ENCODE measurements at regions not wholly inside any gene's neighbourhood (a gene's known extent, or its start where the extent isn't known, plus 50 kb on each side); places are given as distances from the start of the nearest gene placed in this dataset.

- ChIA-PET POLR2A (interaction anchor here (0.7 to 1.1 kb wide), 2 partner anchors 14 to 23 kb away, joined by 4 to 5 read pairs; no protein-coding TSS in a partner anchor), CTCF (ENCODE audit: low intra/inter-chr PET ratio) (no interaction called here)
- WGBS (ENCODE audit: insufficient coverage, low coverage, missing lambda C conversion rate), result 7% methylated on average over 1 of the region's 1 CpG
- H3K79me2 ChIP-seq (ENCODE audit: control insufficient read depth, insufficient read depth, low read length), result no peaks in the 10 kb centered on the region
- intact Hi-C loops (cut with micrococcal nuclease), result loop anchor here (10.0 kb wide), 1 partner anchor 264 kb away; no protein-coding TSS in a partner anchor
- H3K36me3 ChIP-seq (ENCODE audit: control insufficient read depth, insufficient read depth, low read length), result no peaks in the 10 kb centered on the region
- H4K20me1 ChIP-seq (replicated peaks; ENCODE audit: control insufficient read depth, insufficient read depth, low read length), result no peaks in the 10 kb centered on the region
- H3K4me1 ChIP-seq (replicated peaks in 1 of 2; ENCODE audit: control insufficient read depth in 2 of 2, insufficient read depth in 2 of 2, low read length in 2 of 2), result no peaks in the 10 kb centered on the region
- no peaks in the 10 kb centered on the region for H3K9me3 ChIP-seq (replicated peaks; ENCODE audit: control insufficient read depth, insufficient read depth, low read depth, low read length)
- no peak overlapping the region for H3K4me3 ChIP-seq
- no peak for TF ChIP-seq CEBPZ (IDR thresholded peaks at IDR 0.05; ENCODE audit: borderline replicate concordance, low read depth, low read length)
- TF ChIP-seq BRF1 (IDR thresholded peaks at IDR 0.05; ENCODE audit: borderline replicate concordance, extremely low read depth, insufficient read length), result no peak
- TF ChIP-seq SIRT6 (IDR thresholded peaks at IDR 0.05; ENCODE audit: low read depth, low read length), result no peak
- TF ChIP-seq ILF3 (IDR thresholded peaks at IDR 0.05; ENCODE audit: borderline replicate concordance), result no peak
- no peak for TF ChIP-seq TEAD2 (tag; IDR thresholded peaks at IDR 0.05)
- no peak for TF ChIP-seq CCNT2 (IDR thresholded peaks at IDR 0.05; ENCODE audit: borderline replicate concordance, extremely low read depth, insufficient read length, low read depth, low read length)
- no peak for TF ChIP-seq NUFIP1 (IDR thresholded peaks at IDR 0.05; ENCODE audit: partially characterized antibody)
- no peak for TF ChIP-seq CBX3 (IDR thresholded peaks at IDR 0.05; ENCODE audit: borderline replicate concordance in 1 of 2, low read length in 2 of 2)
- no peak for TF ChIP-seq HDAC2 (IDR thresholded peaks at IDR 0.05)
- TF ChIP-seq POLR2H (tag; IDR thresholded peaks at IDR 0.05; ENCODE audit: low read depth), result no peak
- no peak for TF ChIP-seq TRIM28 (IDR thresholded peaks at IDR 0.05)
- TF ChIP-seq ILK (tag; IDR thresholded peaks at IDR 0.05; ENCODE audit: borderline replicate concordance, low read depth), result no peak
- no peak for TF ChIP-seq YBX1 (IDR thresholded peaks at IDR 0.05)
- H3K9me1 ChIP-seq (ENCODE audit: control insufficient read depth, insufficient read depth, low read length), result no peaks in the 10 kb centered on the region
- H3K27ac ChIP-seq (ENCODE audit: extremely low read depth, low read depth, low read length), result no peak overlapping the region
- DNase-seq (ENCODE audit: extremely low read depth in 1 of 4, low spot score in 3 of 4) (no peak), ATAC-seq (no peak), FAIRE-seq (no peak)
- H2AFZ ChIP-seq (ENCODE audit: low read depth, low read length), result no peak overlapping the region
- no peak overlapping the region for H3K9ac ChIP-seq (ENCODE audit: insufficient read depth in 1 of 2, low read depth in 2 of 2, low read length in 2 of 2)
- no TSS peak for BruUV-seq (replicated peaks)
- peaks cover 10 to 36% of the 10 kb centered on the region in 2 experiments for H3K27me3 ChIP-seq (ENCODE audit: control insufficient read depth in 2 of 2, insufficient read depth in 2 of 2, low read length in 2 of 2)
- in situ Hi-C loops (cut with MboI), result no loop called here
- H3K4me2 ChIP-seq (ENCODE audit: insufficient read depth, low read length), result no peak overlapping the region
Observed at GRCh38 chr1:116230712-116231111, 119.5 kb downstream of the MAB21L3 start.

All from K562 (cell line).